Glutamatergic neuron (in vitro differentiated cells): ENCODE measurements at regions not wholly inside any gene's neighbourhood (a gene's known extent, or its start where the extent isn't known, plus 50 kb on each side); places are given as distances from the start of the nearest gene placed in this dataset.

Experiments used
- DNase-seq: peaks from one replicate; pipeline ENCODE4 v3.0.0; 2022
- H3K27ac Mint-ChIP-seq: one replicate; pipeline ENCODE4 v1.8.0; 2020; ENCODE audit warnings: mild to moderate bottlenecking, mixed read lengths, inconsistent platforms; ENCODE audit not compliant: unreplicated experiment
- H3K27me3 Mint-ChIP-seq: one replicate; pipeline ENCODE4 v1.8.0; 2020; ENCODE audit warnings: mild to moderate bottlenecking, moderate library complexity, mixed read lengths, inconsistent platforms; ENCODE audit not compliant: unreplicated experiment
- H3K36me3 Mint-ChIP-seq: one replicate; pipeline ENCODE4 v1.8.0; 2020; ENCODE audit warnings: mild to moderate bottlenecking, mixed read lengths, inconsistent platforms; ENCODE audit not compliant: unreplicated experiment
- H3K4me1 Mint-ChIP-seq: one replicate; pipeline ENCODE4 v1.8.0; 2020; ENCODE audit warnings: mild to moderate bottlenecking, low read depth, mixed read lengths, inconsistent platforms; ENCODE audit not compliant: unreplicated experiment
- H3K4me3 Mint-ChIP-seq: one replicate; pipeline ENCODE4 v1.8.0; 2020; ENCODE audit warnings: mild to moderate bottlenecking, mixed read lengths, inconsistent platforms; ENCODE audit not compliant: unreplicated experiment
- H3K9me3 Mint-ChIP-seq: one replicate; pipeline ENCODE4 v1.8.0; 2020; ENCODE audit warnings: mild to moderate bottlenecking, moderate library complexity, mixed read lengths, inconsistent platforms; ENCODE audit not compliant: unreplicated experiment
- TF ChIP-seq, protein P1 (sequence below): fragments of 200-600 bp; sonication (generic); IDR thresholded peaks from one replicate; pipeline ENCODE4 v1.5.0; 2021; ENCODE audit not compliant: partially characterized antibody, unreplicated experiment

DNA sequence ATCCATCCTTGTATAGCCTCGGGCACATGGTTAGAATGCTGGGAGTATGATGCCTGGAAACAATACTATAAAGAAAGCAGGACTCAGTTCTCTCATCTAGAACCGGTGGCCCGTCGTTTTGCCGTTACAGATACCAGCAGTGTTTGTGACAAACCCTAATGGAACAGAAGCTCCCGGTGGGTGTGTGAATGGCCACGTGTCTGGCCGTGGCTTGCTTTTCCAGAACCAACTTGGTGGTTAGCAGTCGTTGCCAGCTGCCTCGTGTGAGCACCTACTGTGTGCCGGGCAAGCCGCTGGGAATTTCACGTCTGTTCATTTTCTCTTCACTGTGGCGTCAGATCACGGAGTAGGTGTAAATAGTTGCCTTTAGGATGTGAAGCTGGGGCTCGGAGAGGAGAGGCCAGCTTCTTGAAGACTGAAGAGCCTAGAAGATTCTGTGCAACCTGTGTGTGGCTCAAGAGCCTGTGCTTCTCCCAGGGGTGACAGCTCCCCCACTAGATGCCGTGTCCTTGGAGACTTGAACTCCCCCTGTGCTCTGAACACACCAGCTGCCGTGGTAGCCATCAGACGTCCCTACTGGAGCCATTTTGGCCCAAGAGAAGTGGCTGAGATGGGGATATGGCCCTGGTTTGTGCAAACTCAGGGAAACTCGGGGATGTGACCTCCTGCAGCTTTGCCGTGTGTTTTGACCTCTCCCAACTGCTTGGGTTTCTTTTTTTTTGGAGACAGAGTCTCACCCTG is 57.5 kb upstream of the PPARA start:
- no peak for DNase-seq
- TF ChIP-seq, protein P1, sequence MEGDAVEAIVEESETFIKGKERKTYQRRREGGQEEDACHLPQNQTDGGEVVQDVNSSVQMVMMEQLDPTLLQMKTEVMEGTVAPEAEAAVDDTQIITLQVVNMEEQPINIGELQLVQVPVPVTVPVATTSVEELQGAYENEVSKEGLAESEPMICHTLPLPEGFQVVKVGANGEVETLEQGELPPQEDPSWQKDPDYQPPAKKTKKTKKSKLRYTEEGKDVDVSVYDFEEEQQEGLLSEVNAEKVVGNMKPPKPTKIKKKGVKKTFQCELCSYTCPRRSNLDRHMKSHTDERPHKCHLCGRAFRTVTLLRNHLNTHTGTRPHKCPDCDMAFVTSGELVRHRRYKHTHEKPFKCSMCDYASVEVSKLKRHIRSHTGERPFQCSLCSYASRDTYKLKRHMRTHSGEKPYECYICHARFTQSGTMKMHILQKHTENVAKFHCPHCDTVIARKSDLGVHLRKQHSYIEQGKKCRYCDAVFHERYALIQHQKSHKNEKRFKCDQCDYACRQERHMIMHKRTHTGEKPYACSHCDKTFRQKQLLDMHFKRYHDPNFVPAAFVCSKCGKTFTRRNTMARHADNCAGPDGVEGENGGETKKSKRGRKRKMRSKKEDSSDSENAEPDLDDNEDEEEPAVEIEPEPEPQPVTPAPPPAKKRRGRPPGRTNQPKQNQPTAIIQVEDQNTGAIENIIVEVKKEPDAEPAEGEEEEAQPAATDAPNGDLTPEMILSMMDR = no peak
- Mint-ChIP-seq H3K4me1 (peaks cover 3% of the 10 kb centered on the region), H3K36me3 (no peaks in the 10 kb centered on the region), H3K4me3 (no peak overlapping the region), H3K9me3 (peaks cover 3% of the 10 kb centered on the region), H3K27me3 (peaks cover 16% of the 10 kb centered on the region), H3K27ac (no peak overlapping the region)

DNA sequence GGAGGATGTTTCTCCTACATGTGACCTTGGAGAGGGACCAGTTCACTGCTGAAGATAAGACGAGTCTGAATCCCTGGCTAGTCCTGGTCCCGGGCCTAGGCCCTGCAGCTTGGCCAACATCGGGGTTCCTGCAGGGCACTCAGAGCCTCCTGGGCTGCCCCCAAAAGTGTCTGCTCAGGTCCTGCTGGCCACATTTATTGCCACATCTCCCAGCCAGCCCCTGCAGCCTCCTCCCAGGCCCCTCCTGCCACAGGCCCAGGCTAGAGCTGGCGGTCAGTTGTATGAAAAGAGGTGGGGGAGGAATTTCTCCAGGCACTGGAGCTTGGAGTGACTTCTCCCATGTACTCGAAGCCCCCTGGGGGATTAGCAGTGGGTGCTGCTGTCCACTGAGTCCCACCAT is 56.5 kb upstream of the PPARA start:
- Mint-ChIP-seq H3K4me3 (no peak overlapping the region), H3K36me3 (no peaks in the 10 kb centered on the region), H3K4me1 (no peaks in the 10 kb centered on the region), H3K27ac (no peak overlapping the region), H3K9me3 (no peaks in the 10 kb centered on the region), H3K27me3 (peaks cover 13% of the 10 kb centered on the region)
- TF ChIP-seq, protein P1 = no peak
- DNase-seq = no peak

DNA sequence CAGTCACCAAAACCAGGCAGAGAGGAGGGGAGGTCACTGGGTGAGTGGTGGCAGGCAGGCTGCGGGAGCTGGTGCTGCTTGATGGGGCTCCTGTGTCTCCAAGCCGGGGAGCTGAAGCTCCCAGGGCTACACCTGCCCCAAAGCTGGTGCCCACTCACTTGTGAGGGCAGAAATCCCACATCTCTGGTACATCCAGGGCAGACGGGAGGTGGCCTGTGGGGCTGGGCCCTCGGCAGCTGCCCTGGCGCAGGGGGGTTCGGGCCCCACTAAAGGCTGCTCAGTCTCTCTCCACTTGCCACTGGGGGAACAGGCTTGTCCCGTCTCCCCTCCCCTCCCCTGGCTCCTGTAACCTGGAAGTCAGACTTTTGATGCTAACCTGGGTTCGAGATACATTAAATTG is 55.6 kb upstream of the PPARA start:
- no peak for DNase-seq
- no peak overlapping the region for H3K27ac Mint-ChIP-seq
- TF ChIP-seq, protein P1 = no peak
- peaks cover 13% of the 10 kb centered on the region for H3K27me3 Mint-ChIP-seq
- H3K4me3 Mint-ChIP-seq = no peak overlapping the region
- no peaks in the 10 kb centered on the region for H3K36me3 Mint-ChIP-seq
- no peaks in the 10 kb centered on the region for H3K9me3 Mint-ChIP-seq
- no peaks in the 10 kb centered on the region for H3K4me1 Mint-ChIP-seq

DNA sequence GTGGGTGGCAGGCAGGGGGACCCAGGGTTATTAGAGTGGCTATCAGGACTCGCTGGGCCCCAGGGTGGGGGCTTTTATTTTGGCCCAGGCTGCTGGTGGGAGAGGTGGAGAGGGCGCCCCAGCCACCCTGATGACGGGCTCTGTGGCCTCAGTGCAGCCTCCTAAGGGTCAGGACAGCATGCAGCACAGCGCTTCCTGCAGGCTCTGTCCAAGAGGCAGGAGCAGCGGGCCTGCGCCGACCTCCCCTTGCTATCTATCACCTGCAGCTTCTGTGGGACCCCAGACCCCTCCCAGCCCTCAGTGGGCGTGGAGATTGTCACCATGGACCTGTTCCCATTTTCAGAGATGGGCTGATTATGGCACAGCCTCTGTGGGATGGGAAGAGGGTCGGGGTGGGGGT is 54.3 kb upstream of the PPARA start:
- H3K27ac Mint-ChIP-seq = no peak overlapping the region
- H3K9me3 Mint-ChIP-seq = no peaks in the 10 kb centered on the region
- DNase-seq = no peak
- no peaks in the 10 kb centered on the region for H3K4me1 Mint-ChIP-seq
- TF ChIP-seq, protein P1 = no peak
- no peak overlapping the region for H3K4me3 Mint-ChIP-seq
- H3K27me3 Mint-ChIP-seq = peaks cover 13% of the 10 kb centered on the region
- no peaks in the 10 kb centered on the region for H3K36me3 Mint-ChIP-seq

DNA sequence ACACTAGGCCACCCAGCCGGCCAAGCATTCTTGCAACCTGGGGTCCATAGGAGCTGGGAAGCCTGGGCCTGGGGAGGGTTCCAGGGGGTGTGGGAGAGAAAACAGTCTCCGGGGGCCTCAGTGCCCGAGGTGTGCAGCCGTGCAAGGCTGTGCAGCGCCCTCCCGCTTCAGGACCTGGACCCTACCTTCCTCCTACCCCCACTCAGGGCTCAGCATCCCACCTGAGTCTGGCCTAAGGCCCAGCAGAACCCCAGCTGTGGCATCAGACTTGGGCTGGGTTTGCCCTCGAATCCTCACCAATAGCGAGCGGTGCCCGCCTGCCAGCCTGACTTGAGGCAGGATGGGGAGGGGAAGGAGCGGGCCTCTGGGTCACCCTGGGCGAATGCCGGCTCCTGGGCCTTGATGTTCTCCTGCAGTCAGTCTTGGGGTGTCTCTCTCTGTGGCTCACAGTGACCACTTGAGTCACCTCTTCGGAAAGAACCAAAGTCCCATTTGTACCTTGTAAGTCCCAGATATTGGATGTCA is 53.6 kb upstream of the PPARA start:
- peaks cover 13% of the 10 kb centered on the region for H3K27me3 Mint-ChIP-seq
- no peaks in the 10 kb centered on the region for H3K4me1 Mint-ChIP-seq
- no peak for DNase-seq
- H3K27ac Mint-ChIP-seq = no peak overlapping the region
- TF ChIP-seq, protein P1 = no peak
- no peak overlapping the region for H3K4me3 Mint-ChIP-seq
- no peaks in the 10 kb centered on the region for H3K36me3 Mint-ChIP-seq
- no peaks in the 10 kb centered on the region for H3K9me3 Mint-ChIP-seq
